UCSD-AML1 (cell line): ENCODE measurements at regions not wholly inside any gene's neighbourhood (a gene's known extent, or its start where the extent isn't known, plus 50 kb on each side); places are given as distances from the start of the nearest gene placed in this dataset.

ENCODE experiments used
- DNase-seq: peaks from one replicate; lab custom pipeline; 2025; ENCODE audit not compliant: unreplicated experiment; lab: John Stamatoyannopoulos, UW

DNA sequence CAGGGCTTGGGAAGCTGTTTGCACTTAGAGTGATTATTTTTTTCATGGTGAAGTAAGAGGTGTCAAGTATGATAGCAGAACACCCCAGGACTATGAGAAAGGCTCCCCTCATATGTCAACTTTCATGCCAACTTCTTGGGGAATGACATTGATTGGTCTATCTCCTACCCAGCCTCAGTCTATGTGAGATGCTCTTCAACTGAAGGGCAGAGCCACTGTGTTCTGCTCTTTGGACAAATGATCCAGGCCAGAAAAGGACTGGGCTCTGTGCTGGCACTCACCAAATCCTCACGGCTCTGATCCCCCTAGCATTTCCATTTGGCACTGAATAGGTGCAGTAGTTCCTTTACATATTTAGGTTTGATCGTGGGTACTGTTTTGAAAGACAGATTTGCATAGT lies 151.1 kb downstream of the DMRT2 start:
- no peak for DNase-seq

GRCh38 chr9:1201901-1202300 lies 151.7 kb downstream of the DMRT2 start:
- DNase-seq: no peak

DNA sequence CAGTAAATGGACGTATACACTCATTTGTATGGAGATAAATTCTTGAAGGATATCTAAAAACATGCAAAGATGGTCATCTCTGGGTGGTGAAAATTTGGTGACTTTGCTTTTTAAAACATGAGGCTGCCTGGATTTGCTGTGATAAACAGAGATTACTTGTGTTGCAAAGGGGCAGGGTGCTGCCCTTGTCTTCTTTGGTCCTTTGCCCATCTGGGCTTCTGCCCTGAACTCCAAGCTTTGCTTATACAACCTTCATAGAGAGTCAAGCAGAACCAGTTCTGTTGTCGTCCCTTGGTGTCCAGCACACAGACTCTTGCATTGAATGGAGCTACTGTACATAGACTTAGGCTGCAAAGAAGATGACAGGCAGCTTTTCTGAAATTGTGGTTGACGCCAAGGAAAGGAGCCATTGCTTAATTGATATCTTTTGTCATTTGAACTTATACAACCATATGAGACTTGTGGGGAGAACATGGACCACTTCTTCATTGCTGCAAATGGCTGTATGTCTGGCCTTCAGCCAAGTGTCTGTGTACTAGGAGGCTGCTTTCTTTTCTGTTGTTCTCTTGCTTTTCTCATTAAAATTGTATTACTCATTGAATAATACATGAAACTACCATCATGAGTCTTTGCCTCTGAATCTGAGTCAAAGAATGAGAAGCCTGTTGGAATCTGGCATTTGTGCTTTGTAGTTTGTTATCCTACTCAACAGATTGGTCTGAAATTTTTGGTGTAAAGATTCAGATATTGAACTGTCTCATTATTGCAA lies 152.5 kb downstream of the DMRT2 start:
- no peak for DNase-seq

GRCh38 chr9:1207686-1208085 lies 157.5 kb downstream of the DMRT2 start:
- no peak for DNase-seq

DNA sequence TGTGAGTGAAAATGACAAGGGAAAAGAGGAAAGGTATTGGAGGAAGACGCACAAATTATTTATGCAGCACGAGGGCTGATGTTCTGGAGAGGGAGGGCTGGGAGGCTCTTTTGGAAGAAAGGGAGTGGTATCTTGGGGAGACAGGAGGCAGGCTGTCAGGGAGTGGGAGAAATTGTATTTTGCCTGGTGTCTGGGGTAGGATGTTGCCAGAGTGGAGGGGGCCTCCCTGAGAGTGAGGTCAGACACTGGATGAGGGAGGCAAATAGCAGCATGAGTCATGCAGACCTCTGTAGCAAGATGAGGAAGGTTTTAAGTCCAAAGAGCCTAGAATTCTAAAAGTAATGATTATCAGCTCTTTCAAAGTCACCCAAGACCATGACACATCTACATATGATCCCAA lies 158.0 kb downstream of the DMRT2 start:
- DNase-seq: no peak

- no peak for DNase-seq
These were observed 160.8 kb downstream of the DMRT2 start for GRCh38 chr9:1210954-1211353.

GRCh38 chr9:1216532-1216931 lies 166.4 kb downstream of the DMRT2 start:
- no peak for DNase-seq

DNA sequence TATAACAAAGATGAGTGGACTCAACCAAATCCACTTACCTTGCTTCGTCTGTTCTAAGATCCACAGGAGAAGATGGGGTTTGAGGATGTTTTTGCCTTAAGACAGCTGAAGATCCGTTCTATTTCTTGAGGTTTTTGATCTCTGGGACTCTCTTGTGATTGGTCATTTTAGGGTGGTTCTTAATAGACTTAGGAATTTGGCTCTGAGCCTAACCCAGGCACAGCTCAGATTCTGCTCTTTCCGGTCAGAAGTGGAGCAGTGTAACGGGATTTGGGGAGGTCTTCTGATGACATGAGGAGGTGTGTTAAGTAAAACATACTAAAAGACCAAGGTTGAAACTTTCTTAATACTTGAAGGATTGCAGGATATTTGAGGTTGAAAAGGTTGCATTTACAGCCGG lies 166.9 kb downstream of the DMRT2 start:
- DNase-seq: no peak

- DNase-seq: no peak
These were observed 169.1 kb downstream of the DMRT2 start for GRCh38 chr9:1219284-1219683.

DNA sequence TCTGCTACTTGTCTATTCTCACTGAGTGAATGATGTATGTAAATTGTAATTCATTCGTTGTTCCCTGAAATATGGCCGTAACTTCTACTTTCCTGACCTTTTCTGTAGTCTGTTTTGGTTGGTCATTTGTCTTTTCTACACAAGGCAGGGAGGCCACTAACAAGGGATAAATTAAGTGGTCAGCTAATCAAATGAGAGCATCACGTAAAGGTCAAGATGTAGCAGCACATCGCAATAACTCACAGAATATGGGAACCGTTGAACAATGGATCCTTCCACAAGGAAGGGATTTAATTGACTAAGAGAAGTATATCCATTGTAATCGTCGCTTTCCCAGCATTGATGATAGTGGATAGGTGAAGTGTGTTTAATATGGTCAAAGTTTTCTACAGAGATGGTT lies 171.1 kb downstream of the DMRT2 start:
- DNase-seq: no peak

DNA sequence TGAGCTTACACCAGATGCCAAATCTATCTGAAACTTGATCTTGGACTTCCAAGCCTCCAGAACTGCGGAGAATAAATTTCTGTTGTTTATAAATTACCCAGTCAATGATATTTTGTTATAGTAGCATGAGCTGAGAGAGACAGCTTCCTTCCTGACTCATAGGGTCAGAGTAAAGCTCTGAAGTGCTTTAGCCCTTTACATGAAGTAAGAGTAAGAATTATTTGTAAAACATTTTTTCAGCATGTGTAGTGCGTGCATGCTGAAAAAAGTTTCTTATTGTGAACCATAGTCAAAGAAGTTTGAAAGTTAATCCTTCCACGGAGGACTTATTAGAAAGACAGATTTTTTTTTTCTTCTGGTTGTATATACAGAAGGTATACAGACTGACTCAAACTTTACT lies 172.4 kb downstream of the DMRT2 start:
- DNase-seq: no peak

DNA sequence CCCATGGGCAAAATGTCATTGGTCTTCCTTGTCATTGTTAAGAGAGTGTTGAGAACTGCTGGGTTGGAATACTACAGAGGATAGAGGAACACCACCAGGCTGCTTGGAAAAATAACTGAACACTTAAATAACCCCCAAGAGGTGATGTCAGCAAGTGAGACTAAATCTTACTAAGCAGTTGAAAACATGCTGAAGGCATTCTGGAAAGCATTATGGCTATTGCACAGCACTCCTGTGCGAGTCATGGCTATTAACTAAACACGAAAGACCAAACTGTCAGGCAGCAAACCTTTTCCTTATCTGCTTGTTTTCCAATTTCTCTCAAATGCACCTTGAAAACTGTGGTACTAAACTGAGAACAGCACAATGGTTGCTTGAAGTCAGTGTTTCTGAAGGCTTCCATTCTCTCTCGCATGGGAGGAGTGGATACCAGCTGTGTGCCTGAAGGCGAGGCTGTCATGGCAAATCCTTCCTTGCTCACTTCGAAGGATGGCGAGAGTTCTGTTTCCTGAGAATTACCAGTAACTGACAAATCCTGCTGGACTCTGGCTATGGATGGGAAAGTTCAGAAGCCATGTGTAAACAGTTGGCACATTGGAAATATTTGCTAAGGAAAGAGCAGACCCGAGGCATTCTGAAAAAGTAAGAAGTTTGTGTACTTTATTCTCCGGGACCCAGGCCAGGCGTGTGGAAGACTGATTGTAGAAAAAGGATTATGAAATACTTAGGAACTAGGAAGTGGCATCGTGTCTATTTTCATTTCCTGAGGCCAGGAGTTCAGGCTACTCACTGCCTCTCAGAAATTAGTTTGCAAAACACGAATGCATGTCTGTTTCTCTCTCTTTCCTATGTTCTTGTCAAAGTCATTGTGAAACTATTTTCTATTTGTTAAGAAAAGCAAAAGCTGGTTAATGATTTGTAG lies 182.1 kb downstream of the DMRT2 start:
- no peak for DNase-seq

GRCh38 chr9:1233568-1233967 lies 183.4 kb downstream of the DMRT2 start:
- DNase-seq: no peak

GRCh38 chr9:1235650-1236049 lies 185.5 kb downstream of the DMRT2 start:
- DNase-seq: no peak

DNA sequence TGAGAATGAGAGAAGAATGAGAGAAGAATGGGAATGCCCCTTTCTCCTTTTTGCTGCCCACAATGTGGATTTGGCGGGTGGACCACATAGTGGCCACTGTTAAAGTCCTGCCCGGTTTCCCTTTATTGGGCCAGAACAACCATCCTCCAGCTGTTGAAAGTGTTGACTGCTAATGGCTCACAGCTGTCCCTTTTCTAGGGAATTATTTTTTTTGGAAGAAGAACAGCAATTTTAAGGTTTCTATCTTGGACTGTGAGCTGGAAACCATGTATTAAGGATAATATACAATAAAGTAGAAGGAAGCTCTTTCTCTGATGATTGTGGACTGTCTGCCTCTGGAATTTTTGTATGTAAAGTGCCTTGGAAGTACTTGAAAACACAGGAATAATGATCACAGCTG lies 185.9 kb downstream of the DMRT2 start:
- DNase-seq: no peak

DNA sequence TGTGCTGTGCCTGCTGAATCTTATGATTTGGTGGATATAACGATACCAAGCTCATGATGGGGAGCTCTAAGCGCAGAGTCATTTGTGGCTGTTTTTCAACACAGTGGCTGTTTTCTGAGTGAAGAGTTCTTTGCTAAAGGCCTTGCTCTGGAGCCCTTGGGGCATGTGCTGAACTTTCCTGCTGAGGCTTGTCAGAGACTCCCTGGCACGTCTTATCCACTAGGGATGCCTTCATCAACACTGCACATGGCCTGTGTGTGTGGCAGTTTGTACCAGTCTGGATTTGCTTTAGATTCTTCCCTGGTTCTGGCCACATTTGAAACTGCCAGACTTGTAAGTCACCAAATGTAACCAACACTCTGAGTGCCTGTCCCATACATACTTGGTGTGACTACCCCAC lies 188.2 kb downstream of the DMRT2 start:
- DNase-seq: no peak

DNA sequence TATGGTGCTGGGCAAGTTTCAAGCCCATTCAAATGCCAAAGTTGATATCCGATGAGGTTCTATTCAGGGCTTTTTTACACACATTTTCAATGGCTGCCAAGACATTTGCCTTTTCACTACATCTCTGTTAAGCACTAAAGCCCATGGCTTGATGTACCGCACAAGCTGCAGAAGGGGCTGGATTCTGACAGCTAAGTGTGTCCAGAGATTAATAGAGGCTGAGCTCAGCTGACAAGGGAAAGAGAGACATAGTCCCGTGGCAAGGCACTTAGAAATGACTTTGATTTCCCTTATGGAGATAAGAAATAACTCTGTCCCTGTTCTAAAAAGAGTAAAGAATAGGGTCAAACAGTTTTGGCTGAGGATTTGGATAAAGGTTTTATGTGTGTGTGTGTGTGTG lies 198.6 kb downstream of the DMRT2 start:
- no peak for DNase-seq

DNA sequence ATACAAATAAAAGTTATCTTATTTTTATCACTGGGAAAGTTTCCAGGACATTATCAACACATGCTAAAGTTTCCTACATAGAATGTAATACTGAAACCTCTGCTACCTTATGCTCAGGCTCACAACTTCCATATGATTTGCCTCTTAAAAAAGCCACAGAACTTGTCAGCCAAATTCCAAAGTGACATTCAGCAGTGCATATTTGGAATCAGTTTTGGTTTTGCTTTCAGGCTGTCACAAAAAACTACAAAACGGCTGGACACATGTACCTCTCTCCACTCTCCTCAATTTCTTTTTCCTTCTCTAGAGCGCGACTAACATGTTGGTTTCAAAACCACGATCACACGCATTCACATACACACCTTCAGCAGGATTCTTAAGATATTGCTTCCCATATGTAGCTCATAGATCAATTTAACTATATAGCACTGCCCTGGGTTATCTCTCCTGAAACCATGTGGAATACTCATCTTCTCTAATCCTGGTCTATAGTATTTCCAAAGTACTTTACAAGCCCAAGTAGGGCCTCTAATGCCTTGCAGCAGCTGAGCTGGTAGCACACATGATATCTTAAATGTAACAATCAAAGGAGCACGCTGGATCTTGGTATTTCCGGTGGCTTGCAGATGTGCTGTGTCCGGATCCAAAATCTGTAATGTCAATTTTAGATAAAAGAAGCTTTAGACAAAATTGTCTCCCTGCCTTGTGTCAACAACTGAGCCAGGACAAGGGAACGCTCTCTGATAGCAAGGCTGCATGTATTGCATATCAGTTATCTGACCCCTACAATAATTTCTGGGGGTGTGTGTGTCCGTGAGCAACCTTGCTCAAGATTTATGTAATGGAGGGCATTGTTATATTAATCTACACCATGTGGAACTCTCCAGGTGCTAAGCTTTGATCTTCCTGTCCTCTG lies 203.2 kb downstream of the DMRT2 start:
- DNase-seq: no peak

- DNase-seq: no peak
These were observed 203.9 kb downstream of the DMRT2 start for GRCh38 chr9:1254071-1254470.

GRCh38 chr9:1256178-1256577 lies 206.0 kb downstream of the DMRT2 start:
- DNase-seq: no peak

- DNase-seq: no peak
These were observed 211.1 kb downstream of the DMRT2 start for GRCh38 chr9:1261266-1261665.
